ENCODE measurements at regions not wholly inside any gene's neighbourhood (a gene's known extent, or its start where the extent isn't known, plus 50 kb on each side); places are given as distances from the start of the nearest gene placed in this dataset.

DNA sequence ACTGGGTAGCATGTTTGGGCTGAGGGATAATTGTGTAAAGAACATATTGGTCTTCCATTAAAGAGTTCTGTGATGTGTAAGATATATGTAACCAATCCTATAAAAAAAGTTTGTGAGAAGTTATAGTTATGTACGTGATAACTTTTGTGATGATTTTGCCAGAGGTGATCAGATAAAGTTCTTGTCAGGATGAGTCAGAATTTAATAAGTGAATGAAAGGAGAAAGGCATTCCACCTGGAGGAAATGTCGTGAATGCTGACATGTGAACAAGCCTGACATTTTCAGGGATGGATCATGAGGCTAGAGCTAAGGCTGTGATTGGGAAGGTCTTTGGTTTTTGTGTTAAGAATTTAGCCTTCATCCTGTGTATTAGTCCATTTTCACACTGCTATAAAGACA, 241.5 kb downstream of the SNAPC1 start:
- TF ChIP-seq, protein P1, sequence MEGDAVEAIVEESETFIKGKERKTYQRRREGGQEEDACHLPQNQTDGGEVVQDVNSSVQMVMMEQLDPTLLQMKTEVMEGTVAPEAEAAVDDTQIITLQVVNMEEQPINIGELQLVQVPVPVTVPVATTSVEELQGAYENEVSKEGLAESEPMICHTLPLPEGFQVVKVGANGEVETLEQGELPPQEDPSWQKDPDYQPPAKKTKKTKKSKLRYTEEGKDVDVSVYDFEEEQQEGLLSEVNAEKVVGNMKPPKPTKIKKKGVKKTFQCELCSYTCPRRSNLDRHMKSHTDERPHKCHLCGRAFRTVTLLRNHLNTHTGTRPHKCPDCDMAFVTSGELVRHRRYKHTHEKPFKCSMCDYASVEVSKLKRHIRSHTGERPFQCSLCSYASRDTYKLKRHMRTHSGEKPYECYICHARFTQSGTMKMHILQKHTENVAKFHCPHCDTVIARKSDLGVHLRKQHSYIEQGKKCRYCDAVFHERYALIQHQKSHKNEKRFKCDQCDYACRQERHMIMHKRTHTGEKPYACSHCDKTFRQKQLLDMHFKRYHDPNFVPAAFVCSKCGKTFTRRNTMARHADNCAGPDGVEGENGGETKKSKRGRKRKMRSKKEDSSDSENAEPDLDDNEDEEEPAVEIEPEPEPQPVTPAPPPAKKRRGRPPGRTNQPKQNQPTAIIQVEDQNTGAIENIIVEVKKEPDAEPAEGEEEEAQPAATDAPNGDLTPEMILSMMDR (IDR thresholded peaks at IDR 0.05) = no peak
- no peak for TF ChIP-seq POLR2A (IDR thresholded peaks at IDR 0.05)

All from body of pancreas (tissue), 4 donors.